DND-41 (cell line): ENCODE measurements at regions not wholly inside any gene's neighbourhood (a gene's known extent, or its start where the extent isn't known, plus 50 kb on each side); places are given as distances from the start of the nearest gene placed in this dataset.

Experiments used
- EZH2 ChIP-seq: IDR thresholded peaks from 3 replicates; pipeline ENCODE4 v1.6.1; 2012; ENCODE audit warnings: borderline replicate concordance, low read depth, mild to moderate bottlenecking, moderate library complexity, low read length, inconsistent platforms; ENCODE audit not compliant: severe bottlenecking
- TF ChIP-seq, protein P1 (sequence below): IDR thresholded peaks from 2 replicates; pipeline ENCODE4 v1.5.1; 2012; ENCODE audit warnings: borderline replicate concordance, low read length, moderate library complexity, mild to moderate bottlenecking; ENCODE audit not compliant: poor library complexity, severe bottlenecking; ENCODE audit errors: extremely low read depth

DNA sequence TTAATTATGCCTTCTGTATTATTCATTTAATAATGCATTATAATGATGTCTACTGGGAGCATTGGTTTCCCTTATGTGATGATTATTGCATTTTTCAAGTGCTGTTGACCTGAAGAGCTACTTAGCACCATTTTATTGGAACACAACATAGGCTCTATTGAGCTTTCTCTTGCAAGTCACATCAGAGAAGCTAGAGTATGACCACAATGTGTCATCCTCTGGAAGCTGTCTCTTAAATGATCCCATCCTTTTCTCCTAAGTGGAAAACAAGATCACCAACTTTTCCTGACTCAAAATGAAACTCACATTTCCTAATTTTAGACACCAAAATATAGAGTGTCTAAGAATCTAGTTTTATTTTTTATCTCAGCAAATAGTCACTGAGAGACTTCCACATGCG lies 1451.9 kb downstream of the PCDH7 start:
- TF ChIP-seq, protein P1, sequence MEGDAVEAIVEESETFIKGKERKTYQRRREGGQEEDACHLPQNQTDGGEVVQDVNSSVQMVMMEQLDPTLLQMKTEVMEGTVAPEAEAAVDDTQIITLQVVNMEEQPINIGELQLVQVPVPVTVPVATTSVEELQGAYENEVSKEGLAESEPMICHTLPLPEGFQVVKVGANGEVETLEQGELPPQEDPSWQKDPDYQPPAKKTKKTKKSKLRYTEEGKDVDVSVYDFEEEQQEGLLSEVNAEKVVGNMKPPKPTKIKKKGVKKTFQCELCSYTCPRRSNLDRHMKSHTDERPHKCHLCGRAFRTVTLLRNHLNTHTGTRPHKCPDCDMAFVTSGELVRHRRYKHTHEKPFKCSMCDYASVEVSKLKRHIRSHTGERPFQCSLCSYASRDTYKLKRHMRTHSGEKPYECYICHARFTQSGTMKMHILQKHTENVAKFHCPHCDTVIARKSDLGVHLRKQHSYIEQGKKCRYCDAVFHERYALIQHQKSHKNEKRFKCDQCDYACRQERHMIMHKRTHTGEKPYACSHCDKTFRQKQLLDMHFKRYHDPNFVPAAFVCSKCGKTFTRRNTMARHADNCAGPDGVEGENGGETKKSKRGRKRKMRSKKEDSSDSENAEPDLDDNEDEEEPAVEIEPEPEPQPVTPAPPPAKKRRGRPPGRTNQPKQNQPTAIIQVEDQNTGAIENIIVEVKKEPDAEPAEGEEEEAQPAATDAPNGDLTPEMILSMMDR = no peak
- TF ChIP-seq EZH2 = no peak
